ENCODE measurements at regions not wholly inside any gene's neighbourhood (a gene's known extent, or its start where the extent isn't known, plus 50 kb on each side); places are given as distances from the start of the nearest gene placed in this dataset.

DNA sequence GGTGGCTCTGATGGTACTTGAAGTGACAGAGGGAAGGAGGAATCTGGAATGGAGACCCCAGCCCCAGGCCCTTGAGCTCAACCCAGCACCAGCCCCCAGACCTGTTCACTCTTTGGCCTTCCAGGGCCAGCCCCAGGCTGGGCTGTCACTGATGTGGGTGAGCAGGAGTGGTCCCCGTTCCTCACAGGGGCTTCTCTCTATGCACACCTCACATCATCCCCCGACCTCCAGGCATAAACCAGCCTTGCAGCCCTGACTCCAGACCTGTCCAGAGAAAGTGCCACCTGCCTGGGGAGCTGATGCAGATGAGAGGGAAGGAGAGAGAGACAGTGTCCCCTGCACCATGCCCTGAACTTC is 182.6 kb upstream of the SDK2 start:
- TF ChIP-seq, protein P1, sequence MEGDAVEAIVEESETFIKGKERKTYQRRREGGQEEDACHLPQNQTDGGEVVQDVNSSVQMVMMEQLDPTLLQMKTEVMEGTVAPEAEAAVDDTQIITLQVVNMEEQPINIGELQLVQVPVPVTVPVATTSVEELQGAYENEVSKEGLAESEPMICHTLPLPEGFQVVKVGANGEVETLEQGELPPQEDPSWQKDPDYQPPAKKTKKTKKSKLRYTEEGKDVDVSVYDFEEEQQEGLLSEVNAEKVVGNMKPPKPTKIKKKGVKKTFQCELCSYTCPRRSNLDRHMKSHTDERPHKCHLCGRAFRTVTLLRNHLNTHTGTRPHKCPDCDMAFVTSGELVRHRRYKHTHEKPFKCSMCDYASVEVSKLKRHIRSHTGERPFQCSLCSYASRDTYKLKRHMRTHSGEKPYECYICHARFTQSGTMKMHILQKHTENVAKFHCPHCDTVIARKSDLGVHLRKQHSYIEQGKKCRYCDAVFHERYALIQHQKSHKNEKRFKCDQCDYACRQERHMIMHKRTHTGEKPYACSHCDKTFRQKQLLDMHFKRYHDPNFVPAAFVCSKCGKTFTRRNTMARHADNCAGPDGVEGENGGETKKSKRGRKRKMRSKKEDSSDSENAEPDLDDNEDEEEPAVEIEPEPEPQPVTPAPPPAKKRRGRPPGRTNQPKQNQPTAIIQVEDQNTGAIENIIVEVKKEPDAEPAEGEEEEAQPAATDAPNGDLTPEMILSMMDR (IDR thresholded peaks at IDR 0.05): no peak
- TF ChIP-seq POLR2A (IDR thresholded peaks at IDR 0.05): no peak

Data from right lobe of liver (tissue), 4 donors.